Fibroblast of lung (primary cell): ENCODE measurements at regions not wholly inside any gene's neighbourhood (a gene's known extent, or its start where the extent isn't known, plus 50 kb on each side); places are given as distances from the start of the nearest gene placed in this dataset.

Experiments
- DNase-seq, 2 donors: peaks; one replicate each; pipeline versions ENCODE4 v3.0.0 to v3.0.0-alpha.2; 2010; ENCODE audit warnings: low read depth in 2 of 2
- H2AFZ ChIP-seq: 2 replicates; pipeline ENCODE4 v1.5.1; 2012; ENCODE audit warnings: low read length, control low read depth, inconsistent platforms
- H3K27ac ChIP-seq: 2 replicates; pipeline ENCODE4 v1.5.1; 2011; ENCODE audit warnings: low read length, control low read depth; ENCODE audit not compliant: insufficient read depth
- H3K27me3 ChIP-seq: 2 replicates; pipeline ENCODE4 v1.5.1; 2011; ENCODE audit warnings: mild to moderate bottlenecking, low read length; ENCODE audit not compliant: control insufficient read depth, insufficient read depth
- H3K36me3 ChIP-seq: 2 replicates; pipeline ENCODE4 v1.5.1; 2011; ENCODE audit warnings: low read length; ENCODE audit not compliant: control insufficient read depth, insufficient read depth
- H3K4me1 ChIP-seq: 2 replicates; pipeline ENCODE4 v1.5.1; 2011; ENCODE audit warnings: low read length; ENCODE audit not compliant: control insufficient read depth, insufficient read depth; ENCODE audit errors: extremely low read depth
- H3K4me2 ChIP-seq: 2 replicates; pipeline ENCODE4 v1.5.1; 2011; ENCODE audit warnings: low read length, control low read depth; ENCODE audit not compliant: insufficient read depth; ENCODE audit errors: extremely low read depth
- H3K4me3 ChIP-seq, 4 experiments: fragments of 200-600 bp in 1 of 4; sonication (generic) in 1 of 4; replicated peaks in 1 of 4; 2 replicates each; pipeline ENCODE4 v1.5.1; 2011 to 2016; ENCODE audit warnings: low read length in 4 of 4, low read depth in 3 of 4, mild to moderate bottlenecking in 3 of 4, control low read depth in 2 of 4, inconsistent platforms in 1 of 4, mixed read lengths in 1 of 4; ENCODE audit not compliant: insufficient read depth in 1 of 4; ENCODE audit errors: control extremely low read depth in 1 of 4
- H3K79me2 ChIP-seq: 2 replicates; pipeline ENCODE4 v1.5.1; 2012; ENCODE audit warnings: mild to moderate bottlenecking, low read length, inconsistent platforms; ENCODE audit not compliant: control insufficient read depth, insufficient read depth
- H3K9ac ChIP-seq: 2 replicates; pipeline ENCODE4 v1.5.1; 2011; ENCODE audit warnings: mild to moderate bottlenecking, low read length, control low read depth; ENCODE audit not compliant: insufficient read depth
- H3K9me3 ChIP-seq: 2 replicates; pipeline ENCODE4 v1.5.1; 2012; ENCODE audit warnings: low read depth, low read length; ENCODE audit not compliant: control insufficient read depth, insufficient read depth
- H4K20me1 ChIP-seq: 2 replicates; pipeline ENCODE4 v1.5.1; 2011; ENCODE audit warnings: low read length; ENCODE audit not compliant: control insufficient read depth, insufficient read depth; ENCODE audit errors: extremely low read depth
- CTCF ChIP-seq, 2 donors: IDR thresholded peaks in 1 of 2; conservative IDR thresholded peaks in 1 of 2; 1 replicate in 1 of 2; 2 replicates in 1 of 2; pipeline ENCODE4 v1.5.1; 2011 to 2012; ENCODE audit warnings: low read length in 2 of 2, control low read depth in 1 of 2, inconsistent platforms in 1 of 2, low read depth in 1 of 2, mild to moderate bottlenecking in 1 of 2
- EZH2 ChIP-seq: IDR thresholded peaks from 2 replicates; pipeline ENCODE4 v1.5.1; 2012; ENCODE audit warnings: low read length, control low read depth, mild to moderate bottlenecking; ENCODE audit errors: missing control alignments

DNA sequence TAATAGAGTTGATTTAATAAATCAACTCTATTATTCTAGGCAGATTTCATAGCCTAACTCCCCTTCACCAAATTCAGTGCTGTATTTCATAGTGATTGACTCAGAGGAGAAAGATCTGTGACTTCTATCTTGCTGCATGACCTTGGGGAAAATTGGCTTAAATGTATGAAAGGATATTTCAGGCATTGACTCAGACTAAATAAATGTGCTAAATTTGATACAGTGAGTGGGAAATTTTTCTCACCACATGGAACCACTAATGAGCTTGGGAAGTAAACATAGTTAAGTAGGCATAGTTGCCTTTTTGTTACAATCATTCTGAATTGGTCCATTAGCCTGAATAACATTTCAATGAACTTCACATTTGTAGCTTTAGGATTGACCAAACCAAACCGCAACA is 89.0 kb upstream of the PRPS1L1 start:
- no peak overlapping the region for H3K4me2 ChIP-seq
- no peak overlapping the region for H2AFZ ChIP-seq
- no peak overlapping the region for H3K9ac ChIP-seq
- DNase-seq: peak in 1 of 2 donors; percentile 55
- no peak overlapping the region for H3K27ac ChIP-seq
- H3K36me3 ChIP-seq: no peaks in the 10 kb centered on the region
- no peaks in the 10 kb centered on the region for H3K79me2 ChIP-seq
- no peaks in the 10 kb centered on the region for H3K4me1 ChIP-seq
- no peaks in the 10 kb centered on the region for H3K9me3 ChIP-seq
- TF ChIP-seq EZH2 (no peak), CTCF (conservative IDR thresholded peaks at IDR 0.05 in 1 of 2, IDR thresholded peaks at IDR 0.05 in 1 of 2; ENCODE audit: low read depth in 1 of 2, low read length in 2 of 2) (no peak)
- no peaks in the 10 kb centered on the region for H4K20me1 ChIP-seq
- no peaks in the 10 kb centered on the region for H3K27me3 ChIP-seq
- no peak overlapping the region for H3K4me3 ChIP-seq

DNA sequence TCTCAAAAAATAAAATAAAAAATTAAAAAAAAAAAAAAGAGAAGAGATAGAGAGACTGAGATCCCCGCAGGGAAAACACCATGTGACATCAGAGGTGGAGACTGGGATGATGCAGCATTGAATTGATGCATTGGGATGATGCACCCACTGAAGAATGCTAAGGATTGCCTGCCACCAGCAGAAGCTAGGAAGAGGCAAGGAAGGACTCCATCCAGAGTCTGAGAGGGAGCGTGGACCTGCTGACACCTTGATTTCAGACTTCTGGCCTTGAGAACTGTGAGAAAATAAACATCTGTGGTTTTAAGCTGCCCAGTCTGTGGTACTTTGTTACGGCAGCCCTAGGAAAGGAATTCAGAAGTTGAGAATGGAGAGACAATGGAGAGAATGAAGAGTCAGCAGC is 89.8 kb upstream of the PRPS1L1 start:
- Histone ChIP-seq H2AFZ (no peak overlapping the region), H3K4me1 (no peaks in the 10 kb centered on the region), H4K20me1 (no peaks in the 10 kb centered on the region), H3K36me3 (no peaks in the 10 kb centered on the region), H3K4me2 (no peak overlapping the region), H3K27ac (no peak overlapping the region), H3K79me2 (no peaks in the 10 kb centered on the region), H3K9me3 (no peaks in the 10 kb centered on the region), H3K9ac (no peak overlapping the region), H3K4me3 (no peak overlapping the region), H3K27me3 (no peaks in the 10 kb centered on the region)
- peak in 1 of 2 donors; percentile 94 for DNase-seq
- TF ChIP-seq EZH2 (no peak), CTCF (conservative IDR thresholded peaks at IDR 0.05 in 1 of 2, IDR thresholded peaks at IDR 0.05 in 1 of 2; ENCODE audit: low read depth in 1 of 2, low read length in 2 of 2) (no peak)

DNA sequence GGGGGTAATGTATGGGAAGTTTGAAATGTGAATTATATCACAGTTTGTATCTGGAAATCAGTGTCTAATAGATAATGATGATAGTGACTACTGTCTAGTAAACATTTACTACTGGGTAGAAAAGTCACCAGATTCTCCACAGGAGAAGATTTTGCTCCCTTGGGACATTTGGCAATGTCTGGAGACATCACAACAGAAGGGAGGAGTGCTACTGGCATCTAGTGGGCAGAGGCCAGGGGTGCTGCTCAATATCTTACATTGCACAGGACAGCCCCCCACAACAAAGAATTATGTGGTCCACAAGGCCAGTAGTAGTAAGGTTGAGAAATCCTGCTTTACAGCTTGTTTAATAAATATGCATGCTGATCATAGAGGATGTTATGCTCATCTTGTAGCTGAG is 92.3 kb upstream of the PRPS1L1 start:
- no peak overlapping the region for H2AFZ ChIP-seq
- no peak overlapping the region for H3K9ac ChIP-seq
- no peak overlapping the region for H3K4me3 ChIP-seq
- no peaks in the 10 kb centered on the region for H4K20me1 ChIP-seq
- no peak for TF ChIP-seq EZH2
- peak; percentile 18 to 31 for TF ChIP-seq CTCF (conservative IDR thresholded peaks at IDR 0.05 in 1 of 2, IDR thresholded peaks at IDR 0.05 in 1 of 2; ENCODE audit: low read depth in 1 of 2, low read length in 2 of 2)
- peak; percentile 11 to 13 for DNase-seq
- no peak overlapping the region for H3K27ac ChIP-seq
- H3K79me2 ChIP-seq: no peaks in the 10 kb centered on the region
- H3K4me1 ChIP-seq: no peaks in the 10 kb centered on the region
- no peak overlapping the region for H3K4me2 ChIP-seq
- no peaks in the 10 kb centered on the region for H3K9me3 ChIP-seq
- H3K36me3 ChIP-seq: no peaks in the 10 kb centered on the region
- H3K27me3 ChIP-seq: no peaks in the 10 kb centered on the region
